Left lung (tissue), 4 donors: ENCODE measurements at regions not wholly inside any gene's neighbourhood (a gene's known extent, or its start where the extent isn't known, plus 50 kb on each side); places are given as distances from the start of the nearest gene placed in this dataset.
A peak's percentile ranks its signal among the peaks of the same experiment; 100 is the strongest.

ENCODE experiments used
- ATAC-seq: fragments of 200-7000 bp; cut with Tn5 transposase; one replicate; pipeline ENCODE4 v1.9.1; 2020; ENCODE audit warnings: moderate library complexity
- DNase-seq, 4 donors: peaks; one replicate each; pipeline ENCODE4 v3.0.0-alpha.2; 2013 to 2020
- H3K27ac ChIP-seq, 2 donors: fragments of 200-600 bp; sonication (generic) in 1 of 2; one replicate each; pipeline versions ENCODE4 v1.5.0 to v1.8.0; 2020 to 2021
- H3K27me3 ChIP-seq, 2 donors: fragments of 200-600 bp; sonication (generic) in 1 of 2; one replicate each; pipeline versions ENCODE4 v1.5.0 to v1.8.0; 2020 to 2021
- H3K36me3 ChIP-seq, 2 donors: fragments of 200-600 bp; sonication (generic) in 1 of 2; one replicate each; pipeline versions ENCODE4 v1.5.0 to v1.8.0; 2020 to 2021
- H3K4me1 ChIP-seq, 2 donors: fragments of 200-600 bp; one replicate each; pipeline ENCODE4 v1.8.0; 2021
- H3K4me3 ChIP-seq, 2 donors: fragments of 200-600 bp; sonication (generic) in 1 of 2; one replicate each; pipeline versions ENCODE4 v1.5.0 to v1.8.0; 2020 to 2021; ENCODE audit warnings: mild to moderate bottlenecking in 1 of 2
- H3K9me3 ChIP-seq, 2 donors: fragments of 200-600 bp; sonication (generic) in 1 of 2; one replicate each; pipeline versions ENCODE4 v1.5.0 to v1.8.0; 2020 to 2021
- CTCF ChIP-seq, 2 donors: fragments of 200-600 bp; sonication (generic) in 1 of 2; IDR thresholded peaks; one replicate each; pipeline versions ENCODE4 v1.5.0 to v1.8.0; 2021; ENCODE audit warnings: antibody characterized with exemption in 2 of 2
- intact Hi-C, 2 donors: fragments of 100-400 bp; cut with DNase I; formaldehyde crosslinking; loops; one replicate each; pipeline versions ENCODE4 v1.11.2 to v1.14.2; 2022
- donor health status: DM: no; HTN: yes; CAD: no.
- donor health status: DM: no; HTN: no; CAD: no.

- no peak overlapping the region for H3K4me3 ChIP-seq
- no peaks in the 10 kb centered on the region for H3K4me1 ChIP-seq
- no peaks in the 10 kb centered on the region for H3K9me3 ChIP-seq
- H3K27me3 ChIP-seq: no peaks in the 10 kb centered on the region
- ATAC-seq (no peak), DNase-seq (no peak)
- intact Hi-C loops: no loop called here
- TF ChIP-seq CTCF (IDR thresholded peaks at IDR 0.05): no peak
- no peak overlapping the region for H3K27ac ChIP-seq
- H3K36me3 ChIP-seq: no peaks in the 10 kb centered on the region
These were observed 176.2 kb upstream of the MAOA start for GRCh38 chrX:43479850-43480249.

GRCh38 chrX:43481576-43481975 lies 174.5 kb upstream of the MAOA start:
- Histone ChIP-seq H3K36me3 (no peaks in the 10 kb centered on the region), H3K27me3 (no peaks in the 10 kb centered on the region), H3K4me3 (no peak overlapping the region), H3K9me3 (no peaks in the 10 kb centered on the region), H3K4me1 (no peaks in the 10 kb centered on the region), H3K27ac (no peak overlapping the region)
- intact Hi-C loops: no loop called here
- DNase-seq (no peak), ATAC-seq (no peak)
- TF ChIP-seq CTCF (IDR thresholded peaks at IDR 0.05): no peak

- DNase-seq (peak in 2 of 4 donors; percentile 25 to 30), ATAC-seq (no peak)
- H3K4me3 ChIP-seq: no peak overlapping the region
- H3K27me3 ChIP-seq: no peaks in the 10 kb centered on the region
- H3K4me1 ChIP-seq: no peaks in the 10 kb centered on the region
- no peaks in the 10 kb centered on the region for H3K9me3 ChIP-seq
- intact Hi-C loops: no loop called here
- no peak for TF ChIP-seq CTCF (IDR thresholded peaks at IDR 0.05)
- H3K36me3 ChIP-seq: no peaks in the 10 kb centered on the region
- H3K27ac ChIP-seq: no peak overlapping the region
These were observed 162.3 kb upstream of the MAOA start for GRCh38 chrX:43493756-43494155.

GRCh38 chrX:43500246-43500645 lies 155.9 kb upstream of the MAOA start:
- Histone ChIP-seq H3K4me3 (no peak overlapping the region), H3K36me3 (no peaks in the 10 kb centered on the region), H3K9me3 (no peaks in the 10 kb centered on the region), H3K27me3 (no peaks in the 10 kb centered on the region), H3K27ac (no peak overlapping the region), H3K4me1 (no peaks in the 10 kb centered on the region)
- DNase-seq (peak in 1 of 4 donors; percentile 5), ATAC-seq (no peak)
- TF ChIP-seq CTCF (IDR thresholded peaks at IDR 0.05): no peak
- intact Hi-C loops: no loop called here

GRCh38 chrX:43500996-43501694 lies 155.0 kb upstream of the MAOA start:
- no peaks in the 10 kb centered on the region for H3K36me3 ChIP-seq
- intact Hi-C loops: no loop called here
- TF ChIP-seq CTCF (IDR thresholded peaks at IDR 0.05): no peak
- no peak overlapping the region for H3K4me3 ChIP-seq
- no peak overlapping the region for H3K27ac ChIP-seq
- no peak for DNase-seq
- H3K27me3 ChIP-seq: no peaks in the 10 kb centered on the region
- H3K4me1 ChIP-seq: no peaks in the 10 kb centered on the region
- H3K9me3 ChIP-seq: no peaks in the 10 kb centered on the region
- ATAC-seq: peak; percentile 39
